Activated naive CD8-positive, alpha-beta T cell treated with anti-CD3 and anti-CD28 coated beads, Interleukin-2, amount 10 ng/mL, durations not matched to agents 7 days and 5 days (primary cell): ENCODE measurements at regions not wholly inside any gene's neighbourhood (a gene's known extent, or its start where the extent isn't known, plus 50 kb on each side); places are given as distances from the start of the nearest gene placed in this dataset.
"Not testable (repeated sequence)": the region's sequence is repeated elsewhere in the genome, so short reads cannot be mapped to it uniquely, and the experiment has no call there.

Source experiments
- ATAC-seq: fragments of 150-1000 bp; cut with Tn5 transposase; one replicate; pipeline ENCODE4 v1.10.0; 2021; ENCODE audit warnings: low read depth, moderate library complexity
- POLR2A ChIA-PET: fragments of 350-600 bp; sonication (Branson Sonifier 250); formaldehyde crosslinking; loops from one replicate; lab custom pipeline; 2021; ENCODE audit warnings: antibody characterized with exemption; lab: Charles Lee
- DNase-seq: peaks from one replicate; pipeline ENCODE4 v3.0.0; 2021
- H3K27ac Mint-ChIP-seq: one replicate; pipeline ENCODE4 v1.8.0; 2022; ENCODE audit warnings: mild to moderate bottlenecking, mixed read lengths
- H3K27me3 Mint-ChIP-seq: one replicate; pipeline ENCODE4 v1.8.0; 2022; ENCODE audit warnings: mild to moderate bottlenecking, moderate library complexity, mixed read lengths
- H3K36me3 Mint-ChIP-seq: one replicate; pipeline ENCODE4 v1.8.0; 2021; ENCODE audit warnings: mild to moderate bottlenecking, mixed read lengths
- H3K4me1 Mint-ChIP-seq: one replicate; pipeline ENCODE4 v1.8.0; 2021; ENCODE audit warnings: mixed read lengths
- H3K4me3 Mint-ChIP-seq: one replicate; pipeline ENCODE4 v1.8.0; 2022; ENCODE audit warnings: mild to moderate bottlenecking, moderate library complexity, mixed read lengths
- H3K9me3 Mint-ChIP-seq: one replicate; pipeline ENCODE4 v1.8.0; 2021; ENCODE audit warnings: mixed read lengths

DNA sequence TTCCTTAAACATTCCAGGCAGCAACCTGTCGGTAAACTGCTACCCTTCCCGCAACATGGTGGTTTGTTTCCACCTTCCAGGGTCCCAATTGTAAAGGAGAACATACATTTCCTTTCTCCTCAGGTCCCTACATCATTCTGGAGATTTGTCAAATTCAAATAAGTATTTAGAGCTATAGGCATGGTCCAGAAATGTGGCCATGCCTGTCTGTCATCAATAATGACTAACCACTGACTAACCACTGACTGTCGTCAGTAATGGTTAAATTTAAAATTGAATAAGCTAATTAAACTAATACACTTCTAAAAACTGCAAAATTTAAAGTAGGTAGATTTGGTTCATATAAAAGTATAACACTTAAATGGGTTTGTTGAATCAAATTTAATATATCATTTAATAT lies 984.0 kb upstream of the SLC39A10 start:
- Mint-ChIP-seq H3K9me3 (no peaks in the 10 kb centered on the region), H3K27ac (no peak overlapping the region), H3K36me3 (no peaks in the 10 kb centered on the region), H3K27me3 (no peaks in the 10 kb centered on the region), H3K4me1 (no peaks in the 10 kb centered on the region), H3K4me3 (no peak overlapping the region)
- DNase-seq: no peak
- no peak for ATAC-seq
- POLR2A ChIA-PET: no interaction called here

DNA sequence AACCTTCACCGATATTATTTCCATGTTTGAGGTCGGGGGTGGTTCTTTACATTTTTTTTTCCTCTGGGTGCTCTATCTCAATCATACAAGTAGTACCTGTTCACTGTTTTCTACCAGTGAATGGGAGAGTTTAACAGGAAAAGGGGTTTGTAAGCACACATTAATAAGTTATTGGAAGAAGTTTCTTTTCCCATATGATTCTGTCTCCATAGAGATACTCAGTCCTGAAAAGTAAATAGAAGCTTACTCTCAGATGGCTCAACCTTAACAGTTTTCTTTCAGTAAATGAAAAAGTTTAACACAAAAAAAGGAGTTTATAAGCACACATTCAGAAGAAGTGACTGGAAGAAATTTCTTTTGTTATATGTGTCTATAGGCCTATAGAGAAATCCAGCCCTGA lies 995.6 kb upstream of the SLC39A10 start:
- no peak for ATAC-seq
- DNase-seq: no peak
- H3K9me3 Mint-ChIP-seq: no peaks in the 10 kb centered on the region
- no peak overlapping the region for H3K27ac Mint-ChIP-seq
- H3K27me3 Mint-ChIP-seq: no peaks in the 10 kb centered on the region
- no peaks in the 10 kb centered on the region for H3K36me3 Mint-ChIP-seq
- H3K4me1 Mint-ChIP-seq: no peaks in the 10 kb centered on the region
- POLR2A ChIA-PET: no interaction called here
- H3K4me3 Mint-ChIP-seq: no peak overlapping the region

DNA sequence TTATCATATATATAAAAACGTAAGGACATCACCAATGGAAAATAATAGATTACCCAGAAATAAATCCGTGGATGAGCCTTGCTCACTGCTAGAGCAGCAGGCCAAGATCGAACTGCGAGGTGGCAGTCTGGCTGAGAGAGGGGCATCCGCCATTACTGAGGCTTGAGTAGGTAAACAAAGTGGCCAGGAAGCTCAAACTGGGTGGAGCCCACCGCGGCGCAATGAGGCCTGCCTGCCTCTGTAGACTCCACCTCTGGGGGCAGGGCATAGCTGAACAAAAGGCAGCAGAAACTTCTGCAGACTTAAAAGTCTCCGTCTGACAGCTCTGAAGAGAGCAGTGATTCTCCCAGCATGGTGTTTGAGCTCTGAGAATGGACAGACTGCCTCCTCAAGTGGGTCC lies 1018.0 kb upstream of the SLC39A10 start:
- H3K4me1 Mint-ChIP-seq, POLR2A ChIA-PET, H3K27me3 Mint-ChIP-seq, H3K27ac Mint-ChIP-seq, H3K9me3 Mint-ChIP-seq, DNase-seq, H3K36me3 Mint-ChIP-seq, ATAC-seq, H3K4me3 Mint-ChIP-seq: not testable (repeated sequence)

DNA sequence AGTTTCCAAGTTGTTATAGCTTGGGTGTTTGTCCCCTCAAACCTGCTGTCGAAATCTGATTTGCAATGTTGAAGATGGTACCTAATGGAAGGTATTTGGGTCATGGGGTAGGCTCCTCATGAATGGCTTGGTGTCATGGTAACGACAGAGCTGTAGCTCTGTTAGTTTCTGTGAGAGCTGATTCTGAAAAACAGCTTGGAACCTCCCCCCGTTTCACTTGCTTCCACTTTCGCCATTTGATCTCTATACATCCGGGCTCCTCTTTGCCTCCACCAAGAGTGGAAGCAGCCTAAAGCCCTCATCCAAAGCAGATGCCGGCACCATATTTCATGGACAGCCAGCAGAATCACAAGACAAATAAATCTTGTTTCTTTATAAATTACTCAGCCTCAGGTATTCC lies 1035.1 kb upstream of the SLC39A10 start:
- no peaks in the 10 kb centered on the region for H3K9me3 Mint-ChIP-seq
- ATAC-seq (no peak), DNase-seq (no peak)
- no peaks in the 10 kb centered on the region for H3K36me3 Mint-ChIP-seq
- POLR2A ChIA-PET: no interaction called here
- H3K4me3 Mint-ChIP-seq: no peak overlapping the region
- no peak overlapping the region for H3K27ac Mint-ChIP-seq
- no peaks in the 10 kb centered on the region for H3K27me3 Mint-ChIP-seq
- H3K4me1 Mint-ChIP-seq: no peaks in the 10 kb centered on the region

DNA sequence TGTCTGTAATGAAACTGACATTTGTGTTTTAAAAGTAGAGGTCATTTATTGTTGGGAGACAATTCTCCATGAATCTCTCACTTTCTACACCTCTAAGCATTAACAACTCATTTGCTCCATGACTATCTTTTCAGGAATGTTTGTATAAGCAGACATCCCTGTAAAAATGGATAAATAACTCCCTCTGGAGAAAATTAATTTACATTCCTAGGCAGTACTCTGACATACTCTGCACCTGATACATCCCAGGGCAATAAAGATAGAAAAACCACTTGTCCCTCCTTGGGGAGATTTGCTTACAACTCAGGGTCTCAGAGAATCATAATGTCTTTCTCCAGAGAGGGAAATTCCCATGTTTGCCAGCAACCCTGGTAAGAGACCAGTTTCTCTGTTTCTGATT lies 1037.7 kb upstream of the SLC39A10 start:
- Mint-ChIP-seq H3K27ac (no peak overlapping the region), H3K27me3 (no peaks in the 10 kb centered on the region), H3K36me3 (no peaks in the 10 kb centered on the region), H3K9me3 (no peaks in the 10 kb centered on the region), H3K4me1 (no peaks in the 10 kb centered on the region), H3K4me3 (no peak overlapping the region)
- POLR2A ChIA-PET: no interaction called here
- DNase-seq (no peak), ATAC-seq (no peak)

DNA sequence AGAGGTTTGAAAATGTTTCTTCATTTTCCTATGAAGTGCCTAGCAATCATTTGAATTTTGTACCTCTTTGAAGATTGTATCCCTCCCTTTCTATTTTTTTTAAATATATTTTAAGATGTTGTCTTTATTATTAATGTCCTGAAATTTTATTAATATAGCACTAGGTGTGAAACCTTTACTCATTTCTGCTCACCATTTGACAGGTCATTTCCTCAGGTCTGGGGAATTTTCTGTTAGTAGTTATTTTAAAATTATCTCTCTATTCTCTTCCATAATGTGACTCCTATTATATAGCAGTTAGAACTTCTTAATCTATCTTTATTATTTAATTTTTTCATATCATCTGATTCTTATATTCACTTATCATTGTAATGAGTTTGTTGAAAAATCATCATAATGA lies 1038.6 kb upstream of the SLC39A10 start:
- H3K27ac Mint-ChIP-seq: no peak overlapping the region
- no peaks in the 10 kb centered on the region for H3K27me3 Mint-ChIP-seq
- H3K4me3 Mint-ChIP-seq: no peak overlapping the region
- ATAC-seq: no peak
- DNase-seq: no peak
- POLR2A ChIA-PET: no interaction called here
- H3K4me1 Mint-ChIP-seq: no peaks in the 10 kb centered on the region
- H3K9me3 Mint-ChIP-seq: no peaks in the 10 kb centered on the region
- H3K36me3 Mint-ChIP-seq: no peaks in the 10 kb centered on the region

DNA sequence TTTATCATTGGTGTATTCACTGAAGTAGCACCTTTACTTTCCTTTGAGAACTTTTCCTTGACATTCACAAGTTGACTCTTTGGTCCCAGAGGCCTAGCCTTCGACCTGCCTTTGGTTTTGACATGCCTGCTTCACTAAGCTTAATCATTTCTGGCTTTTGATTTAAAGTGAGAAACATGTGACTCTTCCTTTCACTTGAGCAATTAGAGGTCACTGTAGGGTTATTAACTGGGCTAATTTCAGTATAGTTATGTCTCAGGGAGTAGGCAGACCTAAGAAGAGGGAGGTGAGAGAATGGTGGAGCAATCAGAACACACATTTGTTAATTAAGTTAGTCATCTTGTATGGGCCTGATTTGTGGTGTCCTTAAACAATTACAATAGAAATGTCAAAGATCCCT lies 1040.7 kb upstream of the SLC39A10 start:
- ATAC-seq (no peak), DNase-seq (no peak)
- Mint-ChIP-seq H3K27me3 (no peaks in the 10 kb centered on the region), H3K27ac (no peak overlapping the region), H3K9me3 (no peaks in the 10 kb centered on the region), H3K4me3 (no peak overlapping the region), H3K4me1 (no peaks in the 10 kb centered on the region), H3K36me3 (no peaks in the 10 kb centered on the region)
- POLR2A ChIA-PET: no interaction called here

DNA sequence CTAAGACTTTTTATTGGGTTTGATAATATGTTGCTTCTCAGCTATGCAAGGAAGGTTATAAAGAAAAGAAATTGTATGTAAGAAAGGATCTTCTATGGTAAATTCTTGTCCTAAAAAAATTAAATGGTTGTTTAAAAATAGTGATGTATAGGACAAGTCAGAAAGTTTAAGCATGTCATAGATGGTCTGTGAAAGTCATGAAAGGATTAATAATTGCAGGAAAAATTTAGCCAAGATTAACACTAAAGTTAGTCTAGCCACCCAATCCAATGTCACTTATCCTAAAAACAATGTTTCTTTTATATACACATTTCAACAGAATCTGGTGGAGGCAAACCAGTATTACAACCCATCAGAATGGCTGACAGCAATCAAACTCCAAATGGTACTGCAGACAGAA lies 1046.7 kb upstream of the SLC39A10 start:
- Mint-ChIP-seq H3K4me1 (no peaks in the 10 kb centered on the region), H3K4me3 (no peak overlapping the region), H3K27me3 (no peaks in the 10 kb centered on the region), H3K27ac (no peak overlapping the region), H3K36me3 (no peaks in the 10 kb centered on the region), H3K9me3 (peaks cover under 1% of the 10 kb centered on the region)
- DNase-seq (no peak), ATAC-seq (no peak)
- POLR2A ChIA-PET: no interaction called here

DNA sequence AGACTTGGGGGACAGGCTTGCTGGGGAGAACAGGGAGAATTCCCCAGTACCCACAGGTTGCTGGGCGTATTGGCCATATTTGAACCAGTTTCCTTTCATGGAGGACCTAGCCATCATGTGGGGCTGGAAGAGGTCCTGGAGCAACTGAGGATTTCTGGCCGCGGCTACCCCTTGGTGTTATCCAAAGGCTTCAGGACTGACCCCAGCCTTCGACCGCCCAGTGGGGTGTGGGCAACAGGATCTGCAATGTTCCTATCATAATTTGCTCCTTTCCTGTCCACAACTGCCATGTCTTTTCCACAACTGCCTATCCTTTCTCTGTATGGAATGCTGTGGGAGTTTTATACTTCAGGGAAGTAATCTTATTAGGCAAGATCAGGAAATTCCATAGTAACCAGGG lies 1053.6 kb upstream of the SLC39A10 start:
- Mint-ChIP-seq H3K4me3 (no peak overlapping the region), H3K4me1 (no peaks in the 10 kb centered on the region), H3K27me3 (no peaks in the 10 kb centered on the region), H3K36me3 (no peaks in the 10 kb centered on the region), H3K9me3 (peaks cover 8% of the 10 kb centered on the region), H3K27ac (no peak overlapping the region)
- no peak for DNase-seq
- POLR2A ChIA-PET: no interaction called here
- ATAC-seq: no peak

DNA sequence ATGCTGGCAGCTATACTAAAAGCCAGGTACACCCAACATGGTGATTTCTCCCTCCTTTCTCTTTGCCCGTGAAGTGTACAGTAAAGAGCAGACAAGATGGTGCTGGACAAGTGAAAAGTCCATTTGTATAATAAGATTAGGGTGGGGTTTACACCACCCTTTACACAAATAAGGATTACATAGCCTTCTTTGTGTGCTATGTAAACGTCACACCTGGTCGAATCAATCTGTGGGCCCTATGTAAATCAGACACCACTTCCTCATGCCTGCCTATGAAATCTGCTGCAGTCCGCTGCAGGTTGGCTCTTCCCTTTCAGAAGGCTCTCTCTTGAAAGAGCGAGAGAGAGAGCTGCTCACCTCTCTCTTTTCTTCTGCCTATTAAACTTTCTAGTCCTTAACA lies 1054.3 kb upstream of the SLC39A10 start:
- POLR2A ChIA-PET: no interaction called here
- ATAC-seq (no peak), DNase-seq (no peak)
- peaks cover 8% of the 10 kb centered on the region for H3K9me3 Mint-ChIP-seq
- no peaks in the 10 kb centered on the region for H3K36me3 Mint-ChIP-seq
- H3K27me3 Mint-ChIP-seq: no peaks in the 10 kb centered on the region
- H3K27ac Mint-ChIP-seq: no peak overlapping the region
- H3K4me1 Mint-ChIP-seq: no peaks in the 10 kb centered on the region
- H3K4me3 Mint-ChIP-seq: no peak overlapping the region

DNA sequence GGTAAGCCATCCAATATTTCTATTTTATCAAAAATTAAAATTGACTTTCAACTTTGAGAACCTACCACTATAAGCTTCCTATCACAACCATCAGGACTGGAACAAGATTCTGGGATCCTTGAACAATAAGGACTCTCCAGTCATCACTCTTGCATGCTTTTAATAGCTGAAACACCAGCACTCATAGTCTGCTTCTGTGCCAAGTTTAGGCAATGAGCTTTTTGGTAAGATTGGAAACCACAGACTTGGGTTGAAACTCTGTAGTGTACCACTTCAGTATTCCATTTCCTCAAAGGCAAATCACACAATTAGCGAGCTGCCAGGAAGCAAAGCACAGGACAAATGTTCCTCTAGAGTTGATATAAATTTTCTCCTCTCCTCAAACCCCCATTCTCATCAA lies 1065.8 kb upstream of the SLC39A10 start:
- H3K27ac Mint-ChIP-seq: no peak overlapping the region
- H3K36me3 Mint-ChIP-seq: no peaks in the 10 kb centered on the region
- H3K9me3 Mint-ChIP-seq: no peaks in the 10 kb centered on the region
- POLR2A ChIA-PET: no interaction called here
- no peaks in the 10 kb centered on the region for H3K27me3 Mint-ChIP-seq
- H3K4me1 Mint-ChIP-seq: no peaks in the 10 kb centered on the region
- DNase-seq (no peak), ATAC-seq (no peak)
- no peak overlapping the region for H3K4me3 Mint-ChIP-seq

DNA sequence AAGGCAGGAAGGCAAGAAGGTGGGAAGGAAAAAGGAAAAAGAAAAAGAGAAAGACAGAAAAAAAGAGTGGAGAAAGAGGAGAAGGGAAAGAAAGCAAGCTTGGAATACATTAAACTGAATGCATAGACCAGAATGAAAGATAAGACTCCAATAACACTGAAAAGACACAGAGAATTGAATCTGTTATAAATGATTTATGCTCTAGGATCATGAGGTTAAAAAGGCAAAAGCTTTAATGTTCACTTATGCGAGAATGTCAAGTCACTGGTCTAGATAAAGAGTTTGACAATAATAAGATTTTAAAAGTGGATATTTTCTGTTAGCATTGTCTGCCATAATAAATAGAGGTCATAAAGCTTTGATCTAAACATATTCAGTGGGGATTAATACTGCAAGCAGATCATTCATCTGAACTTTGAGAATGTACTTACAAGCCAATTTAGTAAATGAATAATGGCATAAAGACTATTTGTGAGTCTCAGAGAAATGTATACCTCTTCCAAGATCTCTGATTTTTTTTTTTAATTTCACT lies 1069.2 kb upstream of the SLC39A10 start:
- Mint-ChIP-seq H3K27me3 (no peaks in the 10 kb centered on the region), H3K9me3 (no peaks in the 10 kb centered on the region), H3K36me3 (no peaks in the 10 kb centered on the region), H3K4me3 (no peak overlapping the region), H3K4me1 (no peaks in the 10 kb centered on the region), H3K27ac (no peak overlapping the region)
- ATAC-seq (no peak), DNase-seq (no peak)
- POLR2A ChIA-PET: no interaction called here

DNA sequence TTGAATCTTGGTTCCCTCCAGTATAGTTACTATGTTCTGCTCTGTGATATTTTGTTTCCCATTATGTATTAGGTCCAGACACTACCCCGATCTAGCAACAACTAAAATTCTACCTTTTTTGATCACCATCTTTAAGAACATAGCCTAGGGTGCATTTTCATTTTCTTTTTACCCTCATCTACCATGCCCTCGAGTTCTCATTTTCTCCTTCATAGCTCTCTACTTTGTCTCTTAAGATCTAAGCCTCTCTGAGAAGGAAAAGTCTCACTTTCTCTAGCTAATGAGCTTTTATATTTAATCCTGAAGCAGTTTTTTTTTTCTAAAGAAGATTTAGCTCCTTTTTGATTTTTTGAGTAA lies 1089.4 kb upstream of the SLC39A10 start:
- POLR2A ChIA-PET: no interaction called here
- Mint-ChIP-seq H3K4me1 (no peaks in the 10 kb centered on the region), H3K27me3 (no peaks in the 10 kb centered on the region), H3K9me3 (no peaks in the 10 kb centered on the region), H3K27ac (no peak overlapping the region), H3K4me3 (no peak overlapping the region), H3K36me3 (no peaks in the 10 kb centered on the region)
- no peak for DNase-seq
- no peak for ATAC-seq

DNA sequence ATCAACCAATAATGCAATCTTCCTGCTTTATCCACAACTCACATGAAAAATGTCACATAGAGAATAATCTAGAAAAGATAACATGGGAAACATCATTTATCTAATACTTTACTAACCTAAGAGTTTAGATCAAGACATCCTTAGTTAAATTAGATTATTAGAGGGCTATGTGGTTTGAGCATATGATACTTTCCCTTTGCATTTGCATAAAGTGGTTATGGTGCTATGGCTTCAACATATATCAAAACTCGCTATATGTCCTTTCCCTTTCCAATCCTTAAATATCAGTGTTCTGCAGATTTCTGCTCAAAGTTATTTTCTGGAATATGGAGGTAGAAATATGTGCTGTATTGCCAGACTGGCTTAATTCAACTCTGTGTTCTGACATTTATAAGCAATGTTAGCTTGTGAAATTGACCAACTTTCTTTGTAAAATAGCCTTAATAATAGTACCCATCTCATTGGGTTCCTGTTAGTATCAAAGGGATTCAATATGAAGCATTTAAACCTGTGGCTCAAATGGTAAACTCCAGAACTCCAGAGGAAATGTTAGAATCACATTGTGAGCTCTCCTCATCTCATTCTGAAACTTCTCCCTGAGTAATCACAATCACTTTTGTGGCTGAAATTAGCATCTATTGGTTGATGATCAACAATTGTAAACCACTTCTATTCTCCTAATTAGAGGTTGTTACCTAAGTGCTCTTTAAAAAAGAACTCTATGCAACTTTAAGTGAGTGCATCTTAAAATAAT lies 1089.9 kb upstream of the SLC39A10 start:
- Mint-ChIP-seq H3K36me3 (no peaks in the 10 kb centered on the region), H3K9me3 (no peaks in the 10 kb centered on the region), H3K4me3 (no peak overlapping the region), H3K27ac (no peak overlapping the region), H3K27me3 (no peaks in the 10 kb centered on the region), H3K4me1 (no peaks in the 10 kb centered on the region)
- DNase-seq (no peak), ATAC-seq (no peak)
- POLR2A ChIA-PET: no interaction called here

DNA sequence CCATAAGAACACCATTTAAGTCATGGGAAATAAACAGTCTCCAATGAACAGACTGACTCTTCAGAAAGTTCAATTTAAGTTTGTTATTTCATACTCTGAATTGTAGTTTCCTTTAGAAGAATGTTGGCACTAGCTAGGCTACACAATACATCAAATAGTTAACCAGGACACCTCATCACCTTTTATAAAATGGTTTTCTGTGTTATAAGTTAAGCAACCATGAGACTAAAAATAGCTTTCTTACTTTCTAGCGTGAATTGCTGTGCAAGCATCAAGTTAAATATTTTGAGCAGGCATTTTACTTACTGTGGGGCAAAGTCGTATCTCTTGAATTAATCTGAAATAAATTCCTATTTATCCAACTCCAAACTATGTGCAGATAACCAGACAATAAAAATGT lies 1092.6 kb upstream of the SLC39A10 start:
- DNase-seq: no peak
- H3K36me3 Mint-ChIP-seq: no peaks in the 10 kb centered on the region
- H3K4me1 Mint-ChIP-seq: no peaks in the 10 kb centered on the region
- no peak overlapping the region for H3K27ac Mint-ChIP-seq
- H3K27me3 Mint-ChIP-seq: no peaks in the 10 kb centered on the region
- POLR2A ChIA-PET: no interaction called here
- no peak for ATAC-seq
- H3K9me3 Mint-ChIP-seq: no peaks in the 10 kb centered on the region
- H3K4me3 Mint-ChIP-seq: no peak overlapping the region
